SK-N-SH treated with all-trans-retinoic acid at 6 μM for 48 hours (cell line): ENCODE measurements at regions not wholly inside any gene's neighbourhood (a gene's known extent, or its start where the extent isn't known, plus 50 kb on each side); places are given as distances from the start of the nearest gene placed in this dataset.

Experiments used
- ISL1 ChIP-seq: fragments of 250-450 bp; sonication (Bioruptor Pico); IDR thresholded peaks from 2 replicates; pipeline ENCODE4 v2.1.2; 2022; ENCODE audit warnings: mild to moderate bottlenecking, moderate library complexity
- TSHZ2 ChIP-seq: fragments of 250-450 bp; sonication (Bioruptor Pico); IDR thresholded peaks from 2 replicates; pipeline ENCODE4 v1.5.0; 2020; ENCODE audit warnings: mild to moderate bottlenecking, moderate library complexity

GRCh38 chr9:88938189-88938588, 53.1 kb upstream of the S1PR3 start (continued):
- TF ChIP-seq TSHZ2 (CRISPR knock-in tag) (no peak), ISL1 (CRISPR knock-in tag) (no peak)
- TF ChIP-seq, all 23 proteins: peak for 0
